ENCODE measurements at regions not wholly inside any gene's neighbourhood (a gene's known extent, or its start where the extent isn't known, plus 50 kb on each side); places are given as distances from the start of the nearest gene placed in this dataset.

DNA sequence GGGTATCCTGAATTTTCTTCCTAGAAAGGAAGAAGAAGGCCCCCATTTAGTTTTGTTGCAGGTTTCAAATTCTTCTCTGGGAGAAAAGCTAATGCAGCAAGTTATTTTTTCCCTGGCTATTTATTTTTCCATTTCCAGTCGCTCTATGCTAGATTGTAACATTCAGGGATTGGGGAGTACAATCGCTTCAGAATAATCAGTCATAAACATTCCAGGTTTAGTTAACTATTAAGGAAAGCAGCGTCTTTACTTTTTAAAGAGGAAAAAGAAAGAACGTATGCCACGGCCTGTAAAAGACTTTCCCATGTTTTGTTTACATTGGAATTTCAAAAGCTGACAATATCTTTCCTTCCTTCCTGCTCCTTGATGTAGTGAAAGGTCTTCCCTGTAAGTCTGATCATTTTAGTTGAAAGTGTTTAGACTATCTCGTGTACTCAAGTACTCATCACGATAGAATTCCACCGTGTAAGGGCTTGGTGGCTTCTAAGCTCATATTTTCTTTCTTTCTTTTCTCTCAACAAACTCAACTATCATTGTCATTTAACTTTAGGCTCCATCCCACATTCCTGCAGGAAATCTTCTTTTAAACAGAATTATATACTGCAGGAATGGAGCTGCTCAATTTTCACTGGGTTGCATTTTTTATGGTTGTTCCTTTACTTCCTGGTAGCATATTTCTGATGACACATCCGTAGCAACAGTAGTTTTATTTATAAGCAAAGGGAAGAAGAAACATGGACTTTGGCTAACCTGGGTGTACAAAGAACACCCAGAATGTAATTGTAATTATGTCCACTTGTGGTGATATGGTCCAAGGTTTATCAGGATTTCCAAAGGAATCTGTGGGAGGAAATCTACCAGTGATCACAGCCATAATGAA lies 213.1 kb upstream of the FAT1 start (continued):
- TF ChIP-seq, protein P1, sequence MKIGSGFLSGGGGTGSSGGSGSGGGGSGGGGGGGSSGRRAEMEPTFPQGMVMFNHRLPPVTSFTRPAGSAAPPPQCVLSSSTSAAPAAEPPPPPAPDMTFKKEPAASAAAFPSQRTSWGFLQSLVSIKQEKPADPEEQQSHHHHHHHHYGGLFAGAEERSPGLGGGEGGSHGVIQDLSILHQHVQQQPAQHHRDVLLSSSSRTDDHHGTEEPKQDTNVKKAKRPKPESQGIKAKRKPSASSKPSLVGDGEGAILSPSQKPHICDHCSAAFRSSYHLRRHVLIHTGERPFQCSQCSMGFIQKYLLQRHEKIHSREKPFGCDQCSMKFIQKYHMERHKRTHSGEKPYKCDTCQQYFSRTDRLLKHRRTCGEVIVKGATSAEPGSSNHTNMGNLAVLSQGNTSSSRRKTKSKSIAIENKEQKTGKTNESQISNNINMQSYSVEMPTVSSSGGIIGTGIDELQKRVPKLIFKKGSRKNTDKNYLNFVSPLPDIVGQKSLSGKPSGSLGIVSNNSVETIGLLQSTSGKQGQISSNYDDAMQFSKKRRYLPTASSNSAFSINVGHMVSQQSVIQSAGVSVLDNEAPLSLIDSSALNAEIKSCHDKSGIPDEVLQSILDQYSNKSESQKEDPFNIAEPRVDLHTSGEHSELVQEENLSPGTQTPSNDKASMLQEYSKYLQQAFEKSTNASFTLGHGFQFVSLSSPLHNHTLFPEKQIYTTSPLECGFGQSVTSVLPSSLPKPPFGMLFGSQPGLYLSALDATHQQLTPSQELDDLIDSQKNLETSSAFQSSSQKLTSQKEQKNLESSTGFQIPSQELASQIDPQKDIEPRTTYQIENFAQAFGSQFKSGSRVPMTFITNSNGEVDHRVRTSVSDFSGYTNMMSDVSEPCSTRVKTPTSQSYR (CRISPR knock-in tag; IDR thresholded peaks at IDR 0.05; ENCODE audit: borderline replicate concordance): no peak
- TF ChIP-seq IRX3 (CRISPR knock-in tag; IDR thresholded peaks at IDR 0.05; ENCODE audit: borderline replicate concordance, low read depth) (no peak), PHF21A (CRISPR knock-in tag; IDR thresholded peaks at IDR 0.05) (peak; percentile 75; the same call in 1 of the 2 replicates), NR1H2 (CRISPR knock-in tag; IDR thresholded peaks at IDR 0.05; ENCODE audit: borderline replicate concordance, low read depth) (no peak), ZFP36L2 (CRISPR knock-in tag; IDR thresholded peaks at IDR 0.05) (no peak), ZBTB42 (CRISPR knock-in tag; IDR thresholded peaks at IDR 0.05) (no peak), SIN3B (IDR thresholded peaks at IDR 0.05; ENCODE audit: low read length) (no peak), TEAD2 (CRISPR knock-in tag; IDR thresholded peaks at IDR 0.05) (no peak), ZNF446 (CRISPR knock-in tag; IDR thresholded peaks at IDR 0.05) (no peak), WIZ (CRISPR knock-in tag; IDR thresholded peaks at IDR 0.05) (no peak), NCOR1 (IDR thresholded peaks at IDR 0.05; ENCODE audit: borderline replicate concordance, low read length) (peak; percentile 64; the same call in 1 of the 2 replicates), SP1 (IDR thresholded peaks at IDR 0.05) (no peak), SP1 (CRISPR knock-in tag; IDR thresholded peaks at IDR 0.05) (no peak), RXRB (CRISPR knock-in tag; IDR thresholded peaks at IDR 0.05; ENCODE audit: borderline replicate concordance) (peak; percentile 11; the same call in 1 of the 2 replicates)
- TF ChIP-seq, protein P2, sequence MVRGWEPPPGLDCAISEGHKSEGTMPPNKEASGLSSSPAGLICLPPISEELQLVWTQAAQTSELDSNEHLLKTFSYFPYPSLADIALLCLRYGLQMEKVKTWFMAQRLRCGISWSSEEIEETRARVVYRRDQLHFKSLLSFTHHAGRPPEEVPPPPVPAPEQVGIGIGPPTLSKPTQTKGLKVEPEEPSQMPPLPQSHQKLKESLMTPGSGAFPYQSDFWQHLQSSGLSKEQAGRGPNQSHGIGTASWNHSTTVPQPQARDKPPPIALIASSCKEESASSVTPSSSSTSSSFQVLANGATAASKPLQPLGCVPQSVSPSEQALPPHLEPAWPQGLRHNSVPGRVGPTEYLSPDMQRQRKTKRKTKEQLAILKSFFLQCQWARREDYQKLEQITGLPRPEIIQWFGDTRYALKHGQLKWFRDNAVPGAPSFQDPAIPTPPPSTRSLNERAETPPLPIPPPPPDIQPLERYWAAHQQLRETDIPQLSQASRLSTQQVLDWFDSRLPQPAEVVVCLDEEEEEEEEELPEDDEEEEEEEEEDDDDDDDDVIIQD (CRISPR knock-in tag; IDR thresholded peaks at IDR 0.05; ENCODE audit: low read depth): 0 out of 2 replicates have a peak, but pooled peaks have one; percentile 21
- TF ChIP-seq, protein P3, sequence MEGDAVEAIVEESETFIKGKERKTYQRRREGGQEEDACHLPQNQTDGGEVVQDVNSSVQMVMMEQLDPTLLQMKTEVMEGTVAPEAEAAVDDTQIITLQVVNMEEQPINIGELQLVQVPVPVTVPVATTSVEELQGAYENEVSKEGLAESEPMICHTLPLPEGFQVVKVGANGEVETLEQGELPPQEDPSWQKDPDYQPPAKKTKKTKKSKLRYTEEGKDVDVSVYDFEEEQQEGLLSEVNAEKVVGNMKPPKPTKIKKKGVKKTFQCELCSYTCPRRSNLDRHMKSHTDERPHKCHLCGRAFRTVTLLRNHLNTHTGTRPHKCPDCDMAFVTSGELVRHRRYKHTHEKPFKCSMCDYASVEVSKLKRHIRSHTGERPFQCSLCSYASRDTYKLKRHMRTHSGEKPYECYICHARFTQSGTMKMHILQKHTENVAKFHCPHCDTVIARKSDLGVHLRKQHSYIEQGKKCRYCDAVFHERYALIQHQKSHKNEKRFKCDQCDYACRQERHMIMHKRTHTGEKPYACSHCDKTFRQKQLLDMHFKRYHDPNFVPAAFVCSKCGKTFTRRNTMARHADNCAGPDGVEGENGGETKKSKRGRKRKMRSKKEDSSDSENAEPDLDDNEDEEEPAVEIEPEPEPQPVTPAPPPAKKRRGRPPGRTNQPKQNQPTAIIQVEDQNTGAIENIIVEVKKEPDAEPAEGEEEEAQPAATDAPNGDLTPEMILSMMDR (CRISPR knock-in tag; IDR thresholded peaks at IDR 0.05): peak; percentile 31
- TF ChIP-seq, protein P4, sequence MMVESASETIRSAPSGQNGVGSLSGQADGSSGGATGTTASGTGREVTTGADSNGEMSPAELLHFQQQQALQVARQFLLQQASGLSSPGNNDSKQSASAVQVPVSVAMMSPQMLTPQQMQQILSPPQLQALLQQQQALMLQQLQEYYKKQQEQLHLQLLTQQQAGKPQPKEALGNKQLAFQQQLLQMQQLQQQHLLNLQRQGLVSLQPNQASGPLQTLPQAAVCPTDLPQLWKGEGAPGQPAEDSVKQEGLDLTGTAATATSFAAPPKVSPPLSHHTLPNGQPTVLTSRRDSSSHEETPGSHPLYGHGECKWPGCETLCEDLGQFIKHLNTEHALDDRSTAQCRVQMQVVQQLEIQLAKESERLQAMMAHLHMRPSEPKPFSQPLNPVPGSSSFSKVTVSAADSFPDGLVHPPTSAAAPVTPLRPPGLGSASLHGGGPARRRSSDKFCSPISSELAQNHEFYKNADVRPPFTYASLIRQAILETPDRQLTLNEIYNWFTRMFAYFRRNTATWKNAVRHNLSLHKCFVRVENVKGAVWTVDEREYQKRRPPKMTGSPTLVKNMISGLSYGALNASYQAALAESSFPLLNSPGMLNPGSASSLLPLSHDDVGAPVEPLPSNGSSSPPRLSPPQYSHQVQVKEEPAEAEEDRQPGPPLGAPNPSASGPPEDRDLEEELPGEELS (CRISPR knock-in tag; IDR thresholded peaks at IDR 0.05): peak; percentile 32
- TF ChIP-seq, protein P5, sequence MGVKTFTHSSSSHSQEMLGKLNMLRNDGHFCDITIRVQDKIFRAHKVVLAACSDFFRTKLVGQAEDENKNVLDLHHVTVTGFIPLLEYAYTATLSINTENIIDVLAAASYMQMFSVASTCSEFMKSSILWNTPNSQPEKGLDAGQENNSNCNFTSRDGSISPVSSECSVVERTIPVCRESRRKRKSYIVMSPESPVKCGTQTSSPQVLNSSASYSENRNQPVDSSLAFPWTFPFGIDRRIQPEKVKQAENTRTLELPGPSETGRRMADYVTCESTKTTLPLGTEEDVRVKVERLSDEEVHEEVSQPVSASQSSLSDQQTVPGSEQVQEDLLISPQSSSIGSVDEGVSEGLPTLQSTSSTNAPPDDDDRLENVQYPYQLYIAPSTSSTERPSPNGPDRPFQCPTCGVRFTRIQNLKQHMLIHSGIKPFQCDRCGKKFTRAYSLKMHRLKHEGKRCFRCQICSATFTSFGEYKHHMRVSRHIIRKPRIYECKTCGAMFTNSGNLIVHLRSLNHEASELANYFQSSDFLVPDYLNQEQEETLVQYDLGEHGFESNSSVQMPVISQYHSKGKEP (CRISPR knock-in tag; IDR thresholded peaks at IDR 0.05): no peak
